Hematopoietic multipotent progenitor cell treated with erythropoietin and hydrocortisone succinate and interleukin-3 and kit ligand, for 6 days (in vitro differentiated cells): ENCODE measurements at regions not wholly inside any gene's neighbourhood (a gene's known extent, or its start where the extent isn't known, plus 50 kb on each side); places are given as distances from the start of the nearest gene placed in this dataset.

ENCODE experiments used
- DNase-seq: peaks from one replicate; pipeline ENCODE4 v3.0.0-alpha.2; 2015

GRCh38 chr16:9383281-9383680 is 291.8 kb downstream of the HAPSTR1 start:
- DNase-seq, result no peak

- DNase-seq, result no peak
Observed at GRCh38 chr16:9384141-9384540, 292.7 kb downstream of the HAPSTR1 start.

- DNase-seq, result no peak
Observed at GRCh38 chr16:9389543-9390207, 298.2 kb downstream of the HAPSTR1 start.

- DNase-seq, result no peak
Observed at GRCh38 chr16:9392956-9393355, 301.5 kb downstream of the HAPSTR1 start.

GRCh38 chr16:9393591-9393990 is 302.1 kb downstream of the HAPSTR1 start:
- no peak for DNase-seq

GRCh38 chr16:9395958-9396359 is 304.5 kb downstream of the HAPSTR1 start:
- no peak for DNase-seq

GRCh38 chr16:9399573-9399972 is 308.1 kb downstream of the HAPSTR1 start:
- no peak for DNase-seq

- no peak for DNase-seq
Observed at GRCh38 chr16:9401173-9401572, 309.7 kb downstream of the HAPSTR1 start.

GRCh38 chr16:9402293-9402860 is 310.9 kb downstream of the HAPSTR1 start:
- no peak for DNase-seq

GRCh38 chr16:9404811-9405210 is 313.4 kb downstream of the HAPSTR1 start:
- no peak for DNase-seq

GRCh38 chr16:9406038-9406712 is 314.7 kb downstream of the HAPSTR1 start:
- DNase-seq, result no peak

GRCh38 chr16:9407206-9407758 is 315.8 kb downstream of the HAPSTR1 start:
- no peak for DNase-seq

GRCh38 chr16:9408297-9408878 is 316.9 kb downstream of the HAPSTR1 start:
- DNase-seq, result no peak

GRCh38 chr16:9409560-9410493 is 318.4 kb downstream of the HAPSTR1 start:
- no peak for DNase-seq

- DNase-seq, result no peak
Observed at GRCh38 chr16:9411426-9411825, 320.0 kb downstream of the HAPSTR1 start.

- DNase-seq, result no peak
Observed at GRCh38 chr16:9412031-9412914, 320.8 kb downstream of the HAPSTR1 start.

- no peak for DNase-seq
Observed at GRCh38 chr16:9412915-9413264, 321.4 kb downstream of the HAPSTR1 start.

- no peak for DNase-seq
Observed at GRCh38 chr16:9415545-9415944, 324.1 kb downstream of the HAPSTR1 start.

- no peak for DNase-seq
Observed at GRCh38 chr16:9417898-9418297, 326.5 kb downstream of the HAPSTR1 start.

- DNase-seq, result no peak
Observed at GRCh38 chr16:9419161-9419560, 327.7 kb downstream of the HAPSTR1 start.

GRCh38 chr16:9422762-9423513 is 331.5 kb downstream of the HAPSTR1 start:
- no peak for DNase-seq
